PC-9 (cell line): ENCODE measurements at regions not wholly inside any gene's neighbourhood (a gene's known extent, or its start where the extent isn't known, plus 50 kb on each side); places are given as distances from the start of the nearest gene placed in this dataset.

Experiments
- BruUV-seq: library from RNA; stranded (reverse); fragments of 400-500 nt; replicated peaks from 2 replicates; lab custom pipeline; 2021; lab: Mats Ljungman, UMichigan
- CTCF ChIA-PET: fragments of 300-600 bp; sonication (Branson Sonifier 250); formaldehyde crosslinking; loops from one replicate; lab custom pipeline; 2022; ENCODE audit warnings: antibody characterized with exemption; lab: Charles Lee
- POLR2A ChIA-PET: fragments of 300-600 bp; sonication (Branson Sonifier 250); formaldehyde crosslinking; loops from one replicate; lab custom pipeline; 2022; ENCODE audit warnings: antibody characterized with exemption; ENCODE audit not compliant: unreplicated experiment; lab: Charles Lee
- DNase-seq, 2 experiments: peaks; one replicate each; pipeline versions ENCODE4 v3.0.0 to v3.0.0-alpha.2; 2015 to 2022; ENCODE audit warnings: mixed read lengths in 1 of 2
- H2AFZ ChIP-seq: fragments of 200-600 bp; sonication (generic); 2 replicates; pipeline ENCODE4 v1.8.1; 2017; ENCODE audit warnings: antibody characterized with exemption
- H3F3A ChIP-seq: fragments of 200-600 bp; sonication (generic); 2 replicates; pipeline ENCODE4 v1.8.1; 2017; ENCODE audit warnings: antibody characterized with exemption, mild to moderate bottlenecking, low read depth; ENCODE audit not compliant: insufficient read depth
- H3K27ac ChIP-seq: fragments of 200-600 bp; sonication (generic); 2 replicates; pipeline ENCODE4 v1.6.1; 2016; ENCODE audit warnings: mixed run types
- H3K27me3 ChIP-seq: fragments of 200-600 bp; sonication (generic); 2 replicates; pipeline ENCODE4 v1.6.1; 2016; ENCODE audit warnings: low read depth, mixed run types; ENCODE audit not compliant: insufficient read depth
- H3K36me3 ChIP-seq: fragments of 200-600 bp; sonication (generic); 2 replicates; pipeline ENCODE4 v1.6.1; 2016; ENCODE audit warnings: low read depth, mixed run types
- H3K4me1 ChIP-seq: fragments of 200-600 bp; sonication (generic); replicated peaks from 2 replicates; pipeline ENCODE4 v1.6.1; 2016; ENCODE audit warnings: mixed run types; ENCODE audit not compliant: insufficient read depth
- H3K4me2 ChIP-seq: fragments of 200-600 bp; sonication (generic); 2 replicates; pipeline ENCODE4 v1.6.1; 2017; ENCODE audit warnings: mixed run types
- H3K4me3 ChIP-seq: fragments of 200-600 bp; sonication (generic); 2 replicates; pipeline ENCODE4 v1.6.1; 2016; ENCODE audit warnings: mixed run types
- H3K79me2 ChIP-seq: fragments of 200-600 bp; sonication (generic); 2 replicates; pipeline ENCODE4 v1.6.1; 2017; ENCODE audit warnings: low read depth, mixed run types
- H3K9me2 ChIP-seq: fragments of 200-600 bp; sonication (generic); 2 replicates; pipeline ENCODE4 v1.8.1; 2017; ENCODE audit warnings: mild to moderate bottlenecking; ENCODE audit not compliant: insufficient read depth
- H3K9me3 ChIP-seq: fragments of 200-600 bp; sonication (generic); 2 replicates; pipeline ENCODE4 v1.8.1; 2016; ENCODE audit warnings: low read depth; ENCODE audit not compliant: insufficient read depth
- H4K20me1 ChIP-seq: fragments of 200-600 bp; sonication (generic); 2 replicates; pipeline ENCODE4 v1.8.1; 2017; ENCODE audit not compliant: insufficient read depth
- CTCF ChIP-seq: fragments of 200-600 bp; sonication (generic); conservative IDR thresholded peaks from 2 replicates; pipeline ENCODE4 v1.6.1; 2017; ENCODE audit warnings: mixed run types, antibody characterized with exemption, mild to moderate bottlenecking, moderate library complexity
- EZH2 ChIP-seq: fragments of 200-600 bp; sonication (generic); IDR thresholded peaks from 2 replicates; pipeline ENCODE4 v1.8.0; 2017; ENCODE audit warnings: antibody characterized with exemption, low read depth
- intact Hi-C: fragments of 100-400 bp; cut with micrococcal nuclease; formaldehyde crosslinking; loops from one replicate; pipeline ENCODE4 v1.10.0; 2022; ENCODE audit not compliant: unreplicated experiment

- Histone ChIP-seq H3K36me3 (no peaks in the 10 kb centered on the region), H3K27ac (no peak overlapping the region), H3K79me2 (no peaks in the 10 kb centered on the region), H3K9me3 (0 out of 2 replicates have a peak, but pooled peaks cover 14% of the 10 kb centered on the region), H3K27me3 (no peaks in the 10 kb centered on the region), H3K9me2 (no peaks in the 10 kb centered on the region), H3K4me3 (no peak overlapping the region), H2AFZ (no peak overlapping the region), H3F3A (no peaks in the 10 kb centered on the region), H3K4me1 (peaks cover 8% of the 10 kb centered on the region; the same call in 1 of the 2 replicates), H3K4me2 (no peak overlapping the region), H4K20me1 (no peaks in the 10 kb centered on the region)
- TF ChIP-seq EZH2 (no peak), CTCF (no peak)
- DNase-seq: no peak
- no TSS peak for BruUV-seq
- POLR2A ChIA-PET: no interaction called here
- CTCF ChIA-PET: no interaction called here
- intact Hi-C loops: no loop called here
Measured at GRCh38 chr5:169367861-169368260, 66.9 kb upstream of the SLIT3 start.

- DNase-seq: no peak
- H3K27ac ChIP-seq: no peak overlapping the region
- intact Hi-C loops: loop anchor here (2.0 to 10.0 kb wide), 2 partner anchors 18 to 228 kb away; partner anchors contain the start of gene SPDL1
- no peak overlapping the region for H3K4me3 ChIP-seq
- H3K79me2 ChIP-seq: no peaks in the 10 kb centered on the region
- CTCF ChIA-PET: no interaction called here
- no peaks in the 10 kb centered on the region for H3K27me3 ChIP-seq
- BruUV-seq: no TSS peak
- no peaks in the 10 kb centered on the region for H4K20me1 ChIP-seq
- no peak for TF ChIP-seq EZH2
- no peak for TF ChIP-seq CTCF
- H3F3A ChIP-seq: peaks cover 25% of the 10 kb centered on the region; the same call in 1 of the 2 replicates
- peaks cover 53% of the 10 kb centered on the region for H3K4me1 ChIP-seq
- H3K9me2 ChIP-seq: no peaks in the 10 kb centered on the region
- no peak overlapping the region for H3K4me2 ChIP-seq
- 0 out of 2 replicates have a peak, but pooled peaks cover 2% of the 10 kb centered on the region for H3K9me3 ChIP-seq
- H3K36me3 ChIP-seq: no peaks in the 10 kb centered on the region
- no peak overlapping the region for H2AFZ ChIP-seq
- POLR2A ChIA-PET: no interaction called here
Measured at GRCh38 chr5:169357291-169357690, 56.4 kb upstream of the SLIT3 start.

- Histone ChIP-seq H3K27me3 (no peaks in the 10 kb centered on the region), H3K9me3 (0 out of 2 replicates have a peak, but pooled peaks cover 2% of the 10 kb centered on the region), H3K79me2 (no peaks in the 10 kb centered on the region), H3K9me2 (no peaks in the 10 kb centered on the region), H3F3A (peaks cover 30% of the 10 kb centered on the region; the same call in 1 of the 2 replicates), H3K4me3 (no peak overlapping the region), H3K4me1 (peaks cover 58% of the 10 kb centered on the region), H3K36me3 (no peaks in the 10 kb centered on the region), H4K20me1 (no peaks in the 10 kb centered on the region), H3K27ac (peak overlapping the region; percentile 98; the same call in 1 of the 2 replicates), H3K4me2 (no peak overlapping the region), H2AFZ (no peak overlapping the region)
- ChIA-PET CTCF (no interaction called here), POLR2A (no interaction called here)
- intact Hi-C loops: loop anchor here (2.0 to 10.0 kb wide), 2 partner anchors 18 to 228 kb away; partner anchors contain the start of gene SPDL1
- no peak for DNase-seq
- TF ChIP-seq CTCF (no peak), EZH2 (no peak)
- BruUV-seq: no TSS peak
Measured at GRCh38 chr5:169356811-169357210, 55.9 kb upstream of the SLIT3 start.
